ENCODE measurements at regions not wholly inside any gene's neighbourhood (a gene's known extent, or its start where the extent isn't known, plus 50 kb on each side); places are given as distances from the start of the nearest gene placed in this dataset.
"Not testable (repeated sequence)": the region's sequence is repeated elsewhere in the genome, so short reads cannot be mapped to it uniquely, and the experiment has no call there.

DNA sequence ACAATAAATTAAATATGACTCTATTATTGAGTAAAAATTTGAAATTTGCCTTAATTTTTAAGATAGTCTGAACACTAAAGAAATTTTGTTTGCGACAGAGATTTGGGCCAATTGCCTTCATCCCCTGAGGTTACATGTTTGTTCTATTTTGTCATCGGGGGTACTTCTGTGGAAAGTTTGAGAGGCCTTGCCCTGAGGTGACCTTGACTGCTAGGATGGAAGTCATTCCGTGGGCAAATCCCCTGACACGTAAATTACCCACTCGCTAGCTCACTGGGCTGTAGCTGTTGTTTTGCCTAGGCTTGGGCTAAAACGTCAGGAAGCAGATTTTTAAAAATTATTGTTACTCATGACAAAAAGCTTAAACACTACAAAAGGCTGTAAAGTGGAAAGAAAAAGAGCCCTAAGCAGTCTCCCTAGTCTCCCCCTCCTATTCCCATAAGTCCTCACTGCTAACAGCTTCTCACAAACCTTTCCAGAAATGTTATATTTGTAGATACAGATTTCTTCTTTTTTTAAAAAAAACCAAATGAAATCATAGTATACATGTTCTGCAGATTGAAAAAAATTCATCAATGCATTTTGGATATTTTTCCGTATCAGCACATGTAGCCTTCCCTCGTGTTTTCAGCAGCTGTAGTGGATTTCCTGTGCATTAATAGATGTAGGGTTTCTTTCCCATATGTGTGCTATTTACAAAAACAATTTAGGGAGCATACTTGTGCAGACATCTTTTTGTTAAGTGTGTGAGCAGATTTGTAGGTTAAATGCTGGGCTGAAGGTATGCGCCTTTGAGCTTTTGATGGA, 142.7 kb downstream of the MRPS6 start:
- DNase-seq = no peak
- intact Hi-C loops (cut with DNase I) = no loop called here

DNA sequence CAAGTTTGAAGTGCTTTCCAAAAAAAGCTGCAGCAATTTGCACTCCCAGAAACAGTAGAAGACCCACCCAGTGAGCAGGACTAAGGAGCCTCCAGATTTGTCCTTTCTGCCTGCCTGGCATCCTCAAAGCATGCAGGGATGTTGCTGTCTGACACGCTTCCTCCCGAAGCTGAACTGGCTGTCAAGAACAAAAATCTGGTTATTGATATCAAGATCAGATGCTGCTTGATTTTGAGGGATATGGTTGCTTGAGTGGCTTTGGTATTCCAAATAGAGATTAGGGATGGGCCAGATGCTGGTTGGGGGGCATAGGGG, 143.3 kb downstream of the MRPS6 start:
- intact Hi-C loops (cut with DNase I) = no loop called here
- DNase-seq = no peak

DNA sequence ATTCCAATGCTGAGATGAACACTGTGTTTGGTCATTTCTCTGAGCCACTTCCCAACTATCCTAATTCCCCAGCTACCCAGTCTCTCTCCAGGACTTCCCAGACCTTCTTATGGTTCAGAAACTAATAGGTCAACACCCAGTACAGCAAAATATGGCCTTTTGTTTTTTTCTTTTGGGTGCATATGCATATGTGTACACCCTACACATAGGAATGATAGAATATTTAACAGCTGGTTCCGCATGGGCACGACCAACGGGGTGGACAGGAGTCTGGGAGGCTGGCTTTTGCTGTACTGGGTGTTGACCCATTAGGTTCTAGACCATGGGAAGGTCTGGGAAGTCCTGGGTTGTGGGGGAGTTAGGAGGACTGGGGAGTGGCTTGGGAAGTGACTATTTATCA, 143.9 kb downstream of the MRPS6 start:
- intact Hi-C loops (cut with DNase I) = no loop called here
- DNase-seq = no peak

DNA sequence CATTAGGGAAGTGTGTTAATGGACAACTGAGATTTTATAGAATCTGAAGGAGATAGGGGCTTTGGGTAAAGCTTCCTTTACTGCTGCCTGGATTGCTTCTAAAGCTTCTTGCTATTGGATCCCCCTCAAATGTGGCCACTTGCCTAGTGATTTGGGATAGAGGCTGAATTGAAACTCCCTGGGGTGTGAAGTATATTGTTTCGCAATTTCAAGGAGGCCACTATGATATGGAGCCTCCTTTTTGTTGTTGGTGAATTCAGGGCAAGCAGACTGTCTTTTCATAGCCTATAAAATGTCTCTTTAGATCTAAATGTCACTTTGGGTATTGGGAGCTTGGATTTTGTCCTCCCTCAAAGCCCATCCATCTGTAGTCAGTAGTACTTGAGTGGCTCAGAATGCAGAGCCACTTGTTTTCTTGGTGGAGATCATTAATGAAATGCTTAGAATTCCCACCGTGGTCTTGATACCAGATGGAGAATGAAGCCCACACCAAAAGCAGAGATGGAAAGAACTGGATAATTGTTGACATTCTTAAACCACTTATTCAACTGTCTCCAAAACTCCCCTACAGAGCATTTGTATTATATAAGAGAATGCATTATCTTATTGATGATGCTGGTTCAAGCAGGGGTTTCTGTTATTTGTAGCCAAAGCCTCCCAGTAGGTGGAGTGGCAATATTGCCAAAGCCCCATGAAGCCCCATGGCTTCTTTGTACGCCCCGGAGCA, 144.3 kb upstream of the KCNE2 start:
- no peak for DNase-seq
- intact Hi-C loops (cut with DNase I) = no loop called here

DNA sequence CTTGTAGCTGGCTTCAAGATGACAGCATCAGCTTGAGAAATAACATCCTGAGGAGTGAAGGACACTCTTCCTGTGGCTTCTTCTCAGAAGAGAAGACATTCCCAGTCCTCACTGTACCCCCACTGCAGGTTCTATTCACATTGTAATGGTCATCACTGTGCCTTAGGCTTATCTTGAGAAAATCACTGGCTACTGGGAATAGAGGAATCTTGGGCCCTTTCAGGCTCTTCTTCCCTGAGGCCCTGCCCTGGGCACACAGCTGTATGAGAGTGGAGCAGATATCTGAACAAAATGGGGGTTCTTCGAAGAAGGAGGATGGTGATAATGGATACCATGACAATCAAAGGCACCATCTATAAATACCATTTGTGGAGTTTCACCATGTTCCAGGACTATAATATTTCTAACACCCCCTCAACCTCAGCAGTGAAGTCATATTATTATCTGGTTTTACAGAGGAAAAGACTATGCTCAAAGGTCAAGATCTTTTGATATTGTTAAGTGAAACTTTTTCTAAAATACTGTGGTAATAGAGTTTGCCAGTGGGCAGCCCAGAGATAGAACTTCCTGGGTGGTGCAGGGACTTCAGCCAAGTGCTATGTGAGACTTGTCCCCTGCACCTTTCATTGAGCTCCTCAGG, 143.1 kb upstream of the KCNE2 start:
- no peak for DNase-seq
- intact Hi-C loops (cut with DNase I) = no loop called here

DNA sequence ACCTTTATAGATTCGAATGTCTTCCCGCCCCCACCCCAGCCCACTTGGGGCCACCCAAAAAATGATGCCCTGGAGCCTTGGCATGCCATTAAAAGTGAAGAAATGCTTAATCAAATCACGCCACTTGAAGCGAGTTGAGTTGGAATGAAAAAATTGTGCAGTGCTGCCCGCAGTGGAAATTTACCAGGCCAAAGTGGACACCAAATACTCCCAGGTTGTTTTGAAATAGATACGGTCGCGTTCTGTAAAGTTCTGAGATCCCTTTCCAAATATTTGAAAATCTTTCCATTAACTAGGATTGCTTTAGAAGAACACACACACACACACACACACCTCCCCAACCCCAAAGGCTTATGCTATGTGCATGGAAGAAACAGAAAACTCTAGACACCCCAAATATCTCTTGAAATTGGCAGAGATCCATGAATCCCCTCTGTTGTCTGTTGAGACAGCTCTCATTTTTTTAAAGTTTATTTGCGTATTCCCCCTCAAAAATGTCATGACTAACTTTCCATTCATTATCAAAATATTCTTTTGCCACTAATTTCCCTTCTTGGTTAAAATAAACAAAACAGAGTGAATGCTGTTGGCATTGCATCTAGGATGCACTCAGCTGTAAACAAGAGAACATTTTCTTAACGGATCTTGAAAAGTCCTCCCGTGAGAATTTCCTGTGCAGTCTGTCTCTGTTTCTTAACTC, 142.3 kb upstream of the KCNE2 start:
- DNase-seq = no peak

DNA sequence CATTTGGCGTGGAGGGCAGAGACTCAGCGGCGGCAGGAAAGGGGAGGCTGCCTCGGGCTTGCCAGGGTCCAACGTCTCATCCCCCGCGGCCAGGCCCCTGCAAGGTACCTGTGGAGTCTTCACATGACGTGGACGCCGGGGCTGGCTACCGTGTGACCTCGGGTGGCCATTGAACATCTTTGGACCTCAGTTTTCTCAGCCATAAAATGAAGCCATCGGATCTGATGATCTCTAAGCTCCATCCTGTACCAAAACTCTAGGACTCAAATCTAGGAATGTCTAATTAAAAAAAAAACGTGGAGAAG, 141.8 kb upstream of the KCNE2 start:
- no peak for DNase-seq
- intact Hi-C loops (cut with DNase I) = no loop called here

More for the DNA sequence above, 142.3 kb upstream of the KCNE2 start:
- intact Hi-C loops (cut with DNase I) = no loop called here

DNA sequence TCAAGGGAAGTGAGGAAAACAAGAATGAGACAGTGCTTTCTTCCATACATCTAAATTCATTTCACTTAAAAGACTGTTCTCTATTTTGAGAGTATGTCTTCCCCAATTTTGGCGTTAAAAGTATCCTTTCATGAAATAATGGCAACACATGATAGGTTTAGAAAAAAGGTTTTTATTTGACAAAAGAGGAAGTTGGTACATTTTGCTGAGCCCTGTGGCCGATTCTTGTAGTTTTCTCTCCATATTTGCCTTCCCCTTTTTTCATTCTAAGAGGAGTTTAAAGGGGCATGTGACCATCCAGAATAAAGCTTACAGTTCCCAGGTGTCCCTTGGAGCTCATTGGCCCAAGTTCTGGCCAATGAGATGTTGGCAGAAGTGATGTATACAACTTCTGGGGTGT, 140.4 kb upstream of the KCNE2 start:
- intact Hi-C loops (cut with DNase I) = no loop called here
- DNase-seq = no peak

DNA sequence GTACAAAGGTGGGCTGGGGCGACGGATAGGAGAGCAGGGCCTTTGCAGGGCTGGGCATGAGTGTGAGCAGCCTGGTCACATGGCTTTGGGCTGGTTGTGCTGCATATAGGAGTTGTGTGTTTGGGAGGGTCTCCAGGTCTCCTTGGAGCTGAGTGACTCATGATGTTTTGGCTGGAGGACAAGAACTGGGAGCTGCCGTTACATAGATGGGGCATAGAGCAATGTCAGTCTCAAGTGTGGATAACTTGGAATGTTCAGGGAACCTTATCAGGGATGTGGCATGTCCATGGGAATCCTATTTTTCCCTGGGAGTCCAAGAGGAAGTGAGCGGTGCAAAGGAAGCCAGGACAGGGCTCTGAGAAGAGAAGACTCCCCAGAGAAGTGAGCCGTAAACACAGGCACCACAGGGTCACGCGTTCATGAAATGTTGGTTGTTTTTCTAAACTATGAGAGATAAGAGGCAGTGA, 136.4 kb upstream of the KCNE2 start:
- intact Hi-C loops (cut with DNase I) = no loop called here

DNA sequence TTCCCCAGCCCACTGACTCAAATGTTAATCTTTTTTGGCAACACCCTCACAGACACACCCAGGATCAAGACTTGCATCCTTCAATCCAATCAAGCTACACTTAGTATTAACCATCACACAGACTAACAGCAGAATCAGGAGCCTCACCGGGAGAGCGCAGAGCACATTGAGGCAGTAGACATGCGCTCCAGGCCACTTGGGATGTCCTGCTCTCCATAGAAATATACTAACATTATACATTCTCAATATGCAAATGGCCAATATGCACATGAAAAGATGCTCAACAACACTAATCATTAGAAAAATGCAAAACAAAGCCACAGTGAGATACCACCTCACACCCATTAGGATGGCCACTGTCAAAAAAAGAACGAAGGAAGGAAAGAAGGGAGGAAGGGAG, 135.0 kb upstream of the KCNE2 start:
- DNase-seq = no peak
- intact Hi-C loops (cut with DNase I) = no loop called here

More for the DNA sequence above, 136.4 kb upstream of the KCNE2 start:
- DNase-seq = no peak

DNA sequence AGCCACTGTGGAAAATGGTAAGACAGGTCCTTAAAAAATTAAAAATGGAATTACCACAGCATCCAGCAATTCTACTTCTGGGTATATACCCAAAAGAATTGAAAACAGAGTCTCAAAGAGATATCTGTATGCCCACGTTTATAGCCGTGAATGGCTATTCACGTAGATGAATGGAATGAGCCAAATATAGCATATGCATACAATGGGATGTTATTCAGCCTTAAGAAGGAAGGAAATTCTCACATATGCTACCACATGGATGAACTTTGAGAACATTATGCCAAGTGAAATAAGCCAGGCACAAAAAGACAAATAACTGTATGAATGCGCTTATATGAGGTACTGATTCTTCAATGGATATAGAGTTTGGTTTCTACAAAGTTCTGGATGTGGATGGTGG, 134.5 kb upstream of the KCNE2 start:
- intact Hi-C loops (cut with DNase I) = no loop called here
- no peak for DNase-seq

DNA sequence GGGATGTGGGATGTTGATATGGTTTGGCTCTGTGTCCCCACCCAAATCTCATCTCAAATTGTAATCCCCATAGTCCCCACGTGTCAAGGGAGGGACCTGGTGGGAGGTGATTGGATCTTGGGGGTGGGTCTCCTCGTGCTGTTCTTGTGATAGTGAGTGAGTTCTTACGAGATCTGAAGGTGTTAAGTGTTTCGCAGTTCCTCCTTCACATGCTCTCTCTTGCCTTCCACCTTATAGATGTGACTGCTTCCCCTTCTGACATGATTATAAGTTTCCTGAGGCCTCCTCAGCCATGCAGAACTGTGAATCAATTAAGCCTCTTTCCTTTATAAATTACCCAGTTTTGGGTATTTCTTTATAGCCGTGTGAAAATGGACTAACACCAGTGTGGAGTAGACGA, 130.1 kb upstream of the KCNE2 start:
- DNase-seq; intact Hi-C loops (cut with DNase I): not testable (repeated sequence)

DNA sequence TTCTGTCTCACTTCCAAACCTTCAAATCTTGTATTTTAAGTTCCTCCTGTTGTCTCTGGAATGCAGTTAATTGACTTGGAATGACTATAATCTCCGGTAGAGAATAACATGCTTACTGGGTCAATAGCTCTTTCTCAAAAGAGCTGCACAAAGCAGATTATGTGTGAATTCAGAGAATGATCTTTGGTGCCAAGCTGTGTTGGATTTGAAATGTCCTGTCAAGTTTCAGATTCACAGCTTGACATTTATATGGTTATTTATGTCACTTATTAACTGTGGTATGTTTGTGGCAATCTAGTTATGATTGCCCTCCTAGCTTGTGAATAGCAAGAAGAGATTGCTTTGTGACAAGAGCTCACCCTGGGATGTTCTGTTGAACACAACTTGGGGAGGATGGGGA, 128.3 kb upstream of the KCNE2 start:
- DNase-seq = no peak
- intact Hi-C loops (cut with DNase I) = no loop called here

DNA sequence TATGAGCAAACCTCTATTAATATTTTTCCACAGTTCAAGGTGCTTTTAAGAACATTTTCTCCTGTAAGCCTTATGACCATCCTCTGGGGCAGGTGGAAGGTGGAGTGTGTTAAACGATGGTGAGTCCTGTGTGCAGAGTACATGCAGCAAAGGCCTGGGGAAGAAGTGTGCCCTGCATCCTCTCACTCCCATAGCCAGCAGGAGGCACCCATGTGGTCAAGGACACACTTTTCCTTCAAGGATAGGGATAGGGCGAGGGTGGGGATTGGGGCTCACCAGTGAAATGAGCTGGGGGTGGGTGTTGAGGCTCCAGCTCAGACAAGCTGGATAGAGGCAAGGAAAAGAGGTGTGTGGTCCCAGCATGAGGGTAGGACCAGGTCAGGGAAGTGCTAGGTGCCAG, 120.8 kb upstream of the KCNE2 start:
- no peak for DNase-seq
- intact Hi-C loops (cut with DNase I) = no loop called here

DNA sequence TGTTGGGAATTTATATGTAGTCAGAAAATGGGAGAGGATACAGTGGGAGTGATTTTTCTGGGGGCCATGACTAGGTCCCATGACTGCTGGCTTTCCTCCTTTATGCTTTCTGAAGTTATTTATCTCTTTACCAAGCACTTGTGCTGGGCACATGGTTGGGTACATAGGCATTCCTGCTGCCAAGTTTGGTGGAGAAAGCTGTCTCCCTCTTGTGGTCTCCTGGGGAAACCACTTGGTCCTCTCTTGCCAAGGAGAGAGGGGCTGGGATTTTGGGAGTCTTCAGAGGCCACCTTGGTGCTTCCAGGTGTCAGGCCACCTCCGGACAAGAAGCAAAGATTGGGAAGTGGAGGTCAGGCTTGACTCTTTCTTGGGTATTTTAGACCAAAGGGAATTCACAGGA, 120.2 kb upstream of the KCNE2 start:
- intact Hi-C loops (cut with DNase I) = no loop called here
- DNase-seq = peak in 13 of 42 donors; percentile 4 to 48 (median 19)

DNA sequence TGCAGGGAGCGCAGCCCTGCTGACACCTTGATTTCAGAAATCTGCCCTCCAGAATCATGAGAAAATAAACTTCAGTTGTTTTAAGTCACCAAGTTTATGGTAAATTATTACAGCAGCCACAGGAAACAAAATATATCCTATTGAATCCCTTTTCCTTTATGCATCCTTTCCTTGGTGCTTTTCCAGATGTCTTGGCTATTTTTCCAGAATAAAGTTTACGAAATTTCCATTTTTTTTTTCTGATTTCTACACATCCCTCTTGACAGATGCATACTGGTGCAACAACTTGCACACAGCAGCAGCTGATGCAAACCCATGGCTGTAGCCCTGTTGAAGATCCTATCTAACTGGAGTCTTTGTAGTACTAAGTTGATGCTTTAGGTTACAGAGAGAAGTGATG, 111.1 kb upstream of the KCNE2 start:
- DNase-seq = no peak
- intact Hi-C loops (cut with DNase I) = no loop called here

DNA sequence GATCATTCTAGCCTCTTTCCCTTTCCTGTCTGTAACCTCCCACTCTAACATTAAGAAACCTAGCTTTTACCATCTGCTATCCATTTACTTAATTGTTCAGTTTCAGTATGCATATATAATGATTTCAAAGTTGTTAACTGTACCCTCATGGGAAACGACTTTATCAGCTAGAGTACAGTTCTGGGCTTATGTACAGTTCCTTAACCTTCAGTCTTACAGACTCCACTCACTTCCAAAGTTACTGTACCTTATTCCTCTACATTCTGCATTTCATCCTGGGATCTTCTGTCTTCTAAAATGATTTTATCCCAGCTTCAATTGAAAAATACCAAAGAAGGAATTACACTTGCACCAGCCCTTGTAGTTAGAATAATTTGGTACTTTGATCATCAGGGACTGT, 108.7 kb upstream of the KCNE2 start:
- DNase-seq = no peak
- intact Hi-C loops (cut with DNase I) = no loop called here

DNA sequence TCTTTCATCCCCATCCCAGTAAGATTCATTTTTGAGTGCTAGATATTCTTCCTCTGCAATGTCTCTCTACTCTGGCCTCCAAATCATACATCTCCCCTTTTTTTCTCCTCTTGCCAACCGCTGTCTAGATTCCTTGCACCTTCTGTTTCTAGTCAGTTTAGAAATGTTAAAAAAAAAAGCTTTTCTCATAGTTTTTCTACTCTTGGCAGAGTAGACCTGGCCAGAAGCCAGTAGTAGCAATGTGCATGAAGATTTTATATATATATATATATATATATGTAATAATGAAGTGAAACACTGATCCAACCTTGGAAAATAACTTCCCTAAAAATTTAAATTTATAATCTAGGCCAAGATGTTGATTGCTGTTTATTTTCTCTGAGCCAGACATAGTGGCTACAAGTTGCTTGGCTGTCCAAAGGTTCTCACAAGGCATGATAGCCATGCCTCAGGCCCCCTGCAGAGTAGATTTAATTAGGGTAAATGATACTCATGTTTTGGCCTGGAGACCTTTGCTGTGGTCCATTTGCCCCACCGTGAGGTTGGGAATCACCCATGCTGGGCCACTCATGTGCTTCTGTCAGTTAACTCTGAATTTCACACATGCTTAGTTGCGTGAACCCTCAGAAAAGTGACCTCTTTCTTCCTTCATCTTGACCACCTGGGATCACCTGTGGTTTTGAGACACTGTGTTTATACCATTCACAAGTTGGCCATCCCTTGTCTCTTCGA, 103.4 kb upstream of the KCNE2 start:
- intact Hi-C loops (cut with DNase I) = no loop called here
- no peak for DNase-seq

DNA sequence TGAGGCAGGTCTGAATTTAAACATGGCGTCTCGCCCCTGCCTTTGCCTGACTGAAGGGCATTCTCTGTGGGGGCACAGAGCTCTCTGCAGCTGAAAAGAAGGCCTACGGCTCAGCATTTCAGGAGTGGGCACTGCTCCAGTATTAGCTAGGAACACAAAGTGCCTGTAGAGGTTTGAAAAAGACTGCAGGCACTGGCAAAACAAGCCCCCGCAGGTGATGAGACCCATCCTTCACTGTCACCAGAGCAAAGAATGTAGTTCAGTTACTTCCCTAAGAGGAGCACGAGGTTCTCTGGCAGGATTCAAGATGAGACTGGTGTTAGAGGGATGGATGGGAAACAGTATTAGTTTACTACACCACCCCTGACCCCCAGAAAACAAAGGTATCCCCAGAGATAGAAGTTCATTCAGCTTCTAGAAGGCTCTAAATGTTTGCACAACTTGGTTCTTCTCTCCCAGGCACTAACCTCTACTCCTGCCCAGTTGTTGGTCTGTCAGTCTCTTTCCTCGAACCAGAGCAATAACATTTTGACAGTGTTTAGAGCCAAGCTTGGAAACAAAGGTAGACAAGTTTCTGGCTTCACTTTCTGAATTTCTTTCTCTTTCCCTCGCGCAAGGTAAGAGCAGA, 101.9 kb upstream of the KCNE2 start:
- intact Hi-C loops (cut with DNase I) = no loop called here
- no peak for DNase-seq
